ENCODE measurements at regions not wholly inside any gene's neighbourhood (a gene's known extent, or its start where the extent isn't known, plus 50 kb on each side); places are given as distances from the start of the nearest gene placed in this dataset.

GRCh38 chr6:163635731-163636364 lies 221.3 kb downstream of the QKI start:
- ChIA-PET CTCF (no interaction called here), POLR2A (no interaction called here)
- no peak for DNase-seq (ENCODE audit: extremely low spot score)
- no peak for TF ChIP-seq FOXA1 (IDR thresholded peaks at IDR 0.05)
- TF ChIP-seq ARNT (IDR thresholded peaks at IDR 0.05) = no peak
- no peak for TF ChIP-seq BHLHE40 (IDR thresholded peaks at IDR 0.05; ENCODE audit: borderline replicate concordance)
- no peak for TF ChIP-seq SUZ12 (IDR thresholded peaks at IDR 0.05)
- TF ChIP-seq FOXK2 (IDR thresholded peaks at IDR 0.05) = no peak
- no peak for TF ChIP-seq ELF4 (IDR thresholded peaks at IDR 0.05)
- no peak for TF ChIP-seq HDGF (IDR thresholded peaks at IDR 0.05; ENCODE audit: borderline replicate concordance)
- no peak for TF ChIP-seq CTBP1 (IDR thresholded peaks at IDR 0.05; ENCODE audit: borderline replicate concordance)
- TF ChIP-seq SP1 (IDR thresholded peaks at IDR 0.05) = no peak
- no peak for TF ChIP-seq PKNOX1 (IDR thresholded peaks at IDR 0.05)
- no peak for TF ChIP-seq FOXM1 (IDR thresholded peaks at IDR 0.05; ENCODE audit: borderline replicate concordance)
- TF ChIP-seq TARDBP (IDR thresholded peaks at IDR 0.05) = no peak
- TF ChIP-seq ZNF384 (IDR thresholded peaks at IDR 0.05) = no peak
- TF ChIP-seq NFRKB (IDR thresholded peaks at IDR 0.05) = no peak

GRCh38 chr6:163635315-163635714 lies 220.8 kb downstream of the QKI start:
- ChIA-PET POLR2A (no interaction called here), CTCF (interaction anchor here (1.1 kb wide), 1 partner anchor 31 kb away, joined by 3 read pairs; no protein-coding TSS in a partner anchor)
- TF ChIP-seq ARNT (IDR thresholded peaks at IDR 0.05) (no peak), ZNF384 (IDR thresholded peaks at IDR 0.05) (no peak), FOXK2 (IDR thresholded peaks at IDR 0.05) (no peak), PKNOX1 (IDR thresholded peaks at IDR 0.05) (no peak), ELF4 (IDR thresholded peaks at IDR 0.05) (no peak), BHLHE40 (IDR thresholded peaks at IDR 0.05; ENCODE audit: borderline replicate concordance) (no peak), CTBP1 (IDR thresholded peaks at IDR 0.05; ENCODE audit: borderline replicate concordance) (no peak), HDGF (IDR thresholded peaks at IDR 0.05; ENCODE audit: borderline replicate concordance) (no peak), SUZ12 (IDR thresholded peaks at IDR 0.05) (no peak), NFRKB (IDR thresholded peaks at IDR 0.05) (no peak), FOXA1 (IDR thresholded peaks at IDR 0.05) (no peak), FOXM1 (IDR thresholded peaks at IDR 0.05; ENCODE audit: borderline replicate concordance) (no peak), SP1 (IDR thresholded peaks at IDR 0.05) (no peak)
- DNase-seq (ENCODE audit: extremely low spot score) = no peak

GRCh38 chr6:163634211-163635171 lies 220.0 kb downstream of the QKI start:
- no peak for DNase-seq (ENCODE audit: extremely low spot score)
- ChIA-PET POLR2A (no interaction called here), CTCF (interaction anchor here (1.1 kb wide), 2 partner anchors 18 to 32 kb away, joined by 3 read pairs; no protein-coding TSS in a partner anchor)
- TF ChIP-seq L3MBTL2 (conservative IDR thresholded peaks at IDR 0.05) (no peak), FOXA1 (IDR thresholded peaks at IDR 0.05) (no peak)

- TF ChIP-seq FOXM1 (IDR thresholded peaks at IDR 0.05; ENCODE audit: borderline replicate concordance) (no peak), TARDBP (IDR thresholded peaks at IDR 0.05) (no peak), L3MBTL2 (conservative IDR thresholded peaks at IDR 0.05) (no peak), PKNOX1 (IDR thresholded peaks at IDR 0.05) (no peak), NFRKB (IDR thresholded peaks at IDR 0.05) (no peak), ZNF384 (IDR thresholded peaks at IDR 0.05) (no peak), HDGF (IDR thresholded peaks at IDR 0.05; ENCODE audit: borderline replicate concordance) (no peak), SUZ12 (IDR thresholded peaks at IDR 0.05) (no peak), CTBP1 (IDR thresholded peaks at IDR 0.05; ENCODE audit: borderline replicate concordance) (no peak), FOXK2 (IDR thresholded peaks at IDR 0.05) (no peak), BHLHE40 (IDR thresholded peaks at IDR 0.05; ENCODE audit: borderline replicate concordance) (no peak), FOXA1 (IDR thresholded peaks at IDR 0.05) (no peak), SP1 (IDR thresholded peaks at IDR 0.05) (no peak)
- DNase-seq (ENCODE audit: extremely low spot score) = no peak
- ChIA-PET CTCF (no interaction called here), POLR2A (no interaction called here)
Measured at GRCh38 chr6:163630991-163631390, 216.5 kb downstream of the QKI start.

GRCh38 chr6:163630572-163630971 lies 216.1 kb downstream of the QKI start:
- TF ChIP-seq BHLHE40 (IDR thresholded peaks at IDR 0.05; ENCODE audit: borderline replicate concordance) (no peak), TARDBP (IDR thresholded peaks at IDR 0.05) (no peak), ARNT (IDR thresholded peaks at IDR 0.05) (no peak), LEF1 (IDR thresholded peaks at IDR 0.05; ENCODE audit: borderline replicate concordance) (no peak), HDGF (IDR thresholded peaks at IDR 0.05; ENCODE audit: borderline replicate concordance) (no peak), SUZ12 (IDR thresholded peaks at IDR 0.05) (no peak), CTBP1 (IDR thresholded peaks at IDR 0.05; ENCODE audit: borderline replicate concordance) (no peak), FOXA1 (IDR thresholded peaks at IDR 0.05) (no peak), ZNF384 (IDR thresholded peaks at IDR 0.05) (no peak), SP1 (IDR thresholded peaks at IDR 0.05) (no peak), FOXK2 (IDR thresholded peaks at IDR 0.05) (no peak), L3MBTL2 (conservative IDR thresholded peaks at IDR 0.05) (no peak), ELF4 (IDR thresholded peaks at IDR 0.05) (no peak), NFRKB (IDR thresholded peaks at IDR 0.05) (no peak), PKNOX1 (IDR thresholded peaks at IDR 0.05) (no peak), FOXM1 (IDR thresholded peaks at IDR 0.05; ENCODE audit: borderline replicate concordance) (no peak)
- ChIA-PET CTCF (no interaction called here), POLR2A (no interaction called here)
- no peak for DNase-seq (ENCODE audit: extremely low spot score)

Measured in HEK293T (cell line).